ENCODE measurements at regions not wholly inside any gene's neighbourhood (a gene's known extent, or its start where the extent isn't known, plus 50 kb on each side); places are given as distances from the start of the nearest gene placed in this dataset.

DNA sequence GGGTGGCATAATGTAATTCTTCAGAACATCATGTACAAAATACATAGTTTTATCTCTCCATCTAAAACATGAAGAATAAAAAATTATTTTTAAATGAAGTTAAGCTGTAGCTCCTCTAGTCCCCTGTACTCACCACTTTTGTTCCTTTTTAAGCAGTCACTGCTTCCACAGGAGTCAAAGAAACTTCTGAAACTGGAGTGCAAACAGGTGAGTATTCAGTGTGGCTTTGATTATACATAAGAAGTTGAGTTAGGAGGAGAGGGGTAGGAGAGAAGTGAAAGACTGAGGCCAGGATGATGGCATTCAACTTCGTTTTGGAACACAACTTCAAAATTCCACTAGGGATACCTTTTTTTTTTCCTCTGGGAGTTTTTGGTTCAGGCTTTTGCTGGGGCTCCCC is 131.4 kb upstream of the CNTN1 start:
- TF ChIP-seq, protein P1, sequence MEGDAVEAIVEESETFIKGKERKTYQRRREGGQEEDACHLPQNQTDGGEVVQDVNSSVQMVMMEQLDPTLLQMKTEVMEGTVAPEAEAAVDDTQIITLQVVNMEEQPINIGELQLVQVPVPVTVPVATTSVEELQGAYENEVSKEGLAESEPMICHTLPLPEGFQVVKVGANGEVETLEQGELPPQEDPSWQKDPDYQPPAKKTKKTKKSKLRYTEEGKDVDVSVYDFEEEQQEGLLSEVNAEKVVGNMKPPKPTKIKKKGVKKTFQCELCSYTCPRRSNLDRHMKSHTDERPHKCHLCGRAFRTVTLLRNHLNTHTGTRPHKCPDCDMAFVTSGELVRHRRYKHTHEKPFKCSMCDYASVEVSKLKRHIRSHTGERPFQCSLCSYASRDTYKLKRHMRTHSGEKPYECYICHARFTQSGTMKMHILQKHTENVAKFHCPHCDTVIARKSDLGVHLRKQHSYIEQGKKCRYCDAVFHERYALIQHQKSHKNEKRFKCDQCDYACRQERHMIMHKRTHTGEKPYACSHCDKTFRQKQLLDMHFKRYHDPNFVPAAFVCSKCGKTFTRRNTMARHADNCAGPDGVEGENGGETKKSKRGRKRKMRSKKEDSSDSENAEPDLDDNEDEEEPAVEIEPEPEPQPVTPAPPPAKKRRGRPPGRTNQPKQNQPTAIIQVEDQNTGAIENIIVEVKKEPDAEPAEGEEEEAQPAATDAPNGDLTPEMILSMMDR (conservative IDR thresholded peaks at IDR 0.05; ENCODE audit: low read depth, low read length), result no peak
- Histone ChIP-seq H3K27me3 (ENCODE audit: insufficient read depth, low read depth) (no peaks in the 10 kb centered on the region), H2AFZ (ENCODE audit: low read depth) (peak overlapping the region; percentile 68; the same call in 1 of the 2 replicates), H3K4me2 (peak overlapping the region; percentile 42), H3K4me1 (ENCODE audit: low read depth, poor library complexity, severe bottlenecking) (peaks cover 19% of the 10 kb centered on the region), H3K79me2 (ENCODE audit: insufficient read depth, low read depth) (no peaks in the 10 kb centered on the region), H3K27ac (peak overlapping the region; percentile 22; the same call in 1 of the 2 replicates), H3K9ac (0 out of 2 replicates have a peak overlapping the region, but pooled peaks have one; percentile 6), H3K36me3 (ENCODE audit: insufficient read depth) (no peaks in the 10 kb centered on the region), H3K4me3 (IDR thresholded peaks at IDR 0.05; ENCODE audit: insufficient read depth, low read depth, low read length) (no peak overlapping the region), H4K20me1 (ENCODE audit: insufficient read depth) (no peaks in the 10 kb centered on the region)

DNA sequence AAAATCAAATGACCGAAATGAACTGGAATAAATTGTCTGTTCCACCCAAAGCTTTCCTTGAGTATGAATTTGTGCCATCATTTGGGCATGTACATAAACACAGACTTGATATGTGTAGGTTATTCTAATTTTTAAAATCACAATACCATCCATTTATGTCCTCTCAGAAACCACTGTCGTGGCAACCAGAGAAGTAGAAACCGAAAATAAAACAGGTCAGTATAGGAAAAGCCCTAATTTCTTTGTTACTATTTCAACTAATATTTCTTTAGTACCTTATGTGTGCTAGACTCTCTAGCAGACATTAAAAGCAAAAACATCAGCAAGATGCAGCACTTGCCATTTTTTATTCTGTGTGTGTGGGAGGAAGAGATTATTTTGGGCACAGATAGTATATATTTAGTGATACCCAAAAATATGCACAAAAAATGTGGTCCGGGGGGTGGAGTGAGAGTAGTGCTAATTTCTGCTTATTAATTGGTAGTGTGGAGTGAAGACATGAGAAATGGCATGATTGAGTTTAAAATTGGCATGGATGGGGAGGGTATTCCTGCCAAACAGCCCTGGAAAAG is 130.8 kb upstream of the CNTN1 start:
- Histone ChIP-seq H3K4me1 (ENCODE audit: low read depth, poor library complexity, severe bottlenecking) (peaks cover 19% of the 10 kb centered on the region), H3K4me2 (peak overlapping the region; percentile 42), H3K79me2 (ENCODE audit: insufficient read depth, low read depth) (no peaks in the 10 kb centered on the region), H3K27me3 (ENCODE audit: insufficient read depth, low read depth) (no peaks in the 10 kb centered on the region), H3K4me3 (IDR thresholded peaks at IDR 0.05; ENCODE audit: insufficient read depth, low read depth, low read length) (no peak overlapping the region), H3K36me3 (ENCODE audit: insufficient read depth) (no peaks in the 10 kb centered on the region), H4K20me1 (ENCODE audit: insufficient read depth) (no peaks in the 10 kb centered on the region), H3K27ac (peak overlapping the region; percentile 22; the same call in 1 of the 2 replicates), H3K9ac (0 out of 2 replicates have a peak overlapping the region, but pooled peaks have one; percentile 6), H2AFZ (ENCODE audit: low read depth) (peak overlapping the region; percentile 68)
- TF ChIP-seq, protein P1 (conservative IDR thresholded peaks at IDR 0.05; ENCODE audit: low read depth, low read length), result no peak

DNA sequence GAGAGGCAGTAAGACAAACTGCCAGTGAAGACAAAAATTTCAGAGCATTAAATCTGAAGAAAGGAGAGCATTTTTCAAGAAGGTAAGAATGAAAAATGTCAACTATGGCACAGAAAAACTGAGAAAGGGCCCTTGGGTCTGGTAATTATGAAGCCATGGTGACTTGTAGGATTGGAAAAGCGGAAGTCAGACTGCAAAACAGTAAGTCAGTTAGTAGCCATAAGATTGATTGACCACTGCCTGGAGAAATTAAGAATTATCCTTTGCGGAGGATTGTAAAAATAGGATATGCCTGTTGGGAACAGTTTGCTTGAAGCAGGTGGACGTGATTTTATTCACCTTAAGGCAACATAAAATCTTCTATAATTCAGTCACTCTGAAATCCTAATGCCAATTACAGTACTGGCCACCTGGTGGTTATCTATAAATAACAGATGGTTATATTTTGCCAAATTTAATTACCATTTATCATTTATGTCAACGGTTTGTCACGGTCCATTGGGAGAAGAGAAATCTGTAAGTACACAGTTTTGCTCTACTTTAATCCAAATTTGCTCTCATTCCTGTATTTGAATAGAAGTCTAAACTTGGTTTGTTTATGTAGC is 127.1 kb upstream of the CNTN1 start:
- TF ChIP-seq, protein P1 (conservative IDR thresholded peaks at IDR 0.05; ENCODE audit: low read depth, low read length), result no peak
- Histone ChIP-seq H4K20me1 (ENCODE audit: insufficient read depth) (no peaks in the 10 kb centered on the region), H3K36me3 (ENCODE audit: insufficient read depth) (no peaks in the 10 kb centered on the region), H3K9ac (no peak overlapping the region), H3K4me1 (ENCODE audit: low read depth, poor library complexity, severe bottlenecking) (peaks cover 19% of the 10 kb centered on the region), H3K4me2 (no peak overlapping the region), H3K79me2 (ENCODE audit: insufficient read depth, low read depth) (no peaks in the 10 kb centered on the region), H3K27me3 (ENCODE audit: insufficient read depth, low read depth) (no peaks in the 10 kb centered on the region), H2AFZ (ENCODE audit: low read depth) (no peak overlapping the region), H3K4me3 (IDR thresholded peaks at IDR 0.05; ENCODE audit: insufficient read depth, low read depth, low read length) (no peak overlapping the region), H3K27ac (no peak overlapping the region)

DNA sequence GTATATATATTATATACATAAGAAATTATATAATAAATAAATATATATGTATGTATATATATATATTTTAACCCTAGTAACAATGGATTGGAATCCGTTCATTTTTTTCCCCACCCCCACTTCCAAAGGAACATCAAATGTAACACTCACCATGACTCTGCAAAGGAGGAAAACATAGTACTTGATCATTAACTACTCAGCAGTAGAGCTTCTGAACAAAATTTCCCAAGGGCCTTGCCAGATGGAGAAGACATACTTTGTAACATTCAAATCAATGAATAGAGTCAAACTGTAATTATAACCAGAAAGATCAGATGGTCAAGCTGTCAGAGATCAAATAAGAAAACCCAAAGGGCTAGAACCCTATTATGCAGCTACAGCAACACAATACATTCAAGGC is 126.0 kb upstream of the CNTN1 start:
- no peaks in the 10 kb centered on the region for H4K20me1 ChIP-seq (ENCODE audit: insufficient read depth)
- H3K27ac ChIP-seq, result no peak overlapping the region
- H3K9ac ChIP-seq, result no peak overlapping the region
- H3K4me2 ChIP-seq, result no peak overlapping the region
- H2AFZ ChIP-seq (ENCODE audit: low read depth), result no peak overlapping the region
- H3K79me2 ChIP-seq (ENCODE audit: insufficient read depth, low read depth), result no peaks in the 10 kb centered on the region
- TF ChIP-seq, protein P1 (conservative IDR thresholded peaks at IDR 0.05; ENCODE audit: low read depth, low read length), result no peak
- no peaks in the 10 kb centered on the region for H3K27me3 ChIP-seq (ENCODE audit: insufficient read depth, low read depth)
- H3K36me3 ChIP-seq (ENCODE audit: insufficient read depth), result no peaks in the 10 kb centered on the region
- H3K4me3 ChIP-seq (IDR thresholded peaks at IDR 0.05; ENCODE audit: insufficient read depth, low read depth, low read length), result no peak overlapping the region
- peaks cover 10% of the 10 kb centered on the region for H3K4me1 ChIP-seq (ENCODE audit: low read depth, poor library complexity, severe bottlenecking)
